Mesenchymal stem cell (in vitro differentiated cells and primary cell): ENCODE measurements at regions not wholly inside any gene's neighbourhood (a gene's known extent, or its start where the extent isn't known, plus 50 kb on each side); places are given as distances from the start of the nearest gene placed in this dataset.
A peak's percentile ranks its signal among the peaks of the same experiment; 100 is the strongest.

Experiments used
- DNase-seq: peaks from one replicate; pipeline ENCODE4 v3.0.0-alpha.2; 2013
- H2AFZ ChIP-seq: one replicate; pipeline ENCODE4 v1.6.1; 2013; ENCODE audit warnings: low read depth, mild to moderate bottlenecking, control low read depth, inconsistent platforms, low read length, moderate library complexity
- H2AK5ac ChIP-seq: 2 replicates; pipeline ENCODE4 v1.6.1; 2013; ENCODE audit warnings: low read length, moderate library complexity, mild to moderate bottlenecking, inconsistent platforms; ENCODE audit not compliant: severe bottlenecking
- H2BK120ac ChIP-seq: one replicate; pipeline ENCODE4 v1.6.1; 2013; ENCODE audit warnings: low read depth, mild to moderate bottlenecking, inconsistent platforms, low read length, moderate library complexity
- H2BK12ac ChIP-seq, 2 experiments: one replicate each; pipeline ENCODE4 v1.6.1; 2013; ENCODE audit warnings: inconsistent platforms in 2 of 2, low read length in 2 of 2, mild to moderate bottlenecking in 2 of 2, moderate library complexity in 2 of 2, control low read depth in 1 of 2
- H2BK15ac ChIP-seq: one replicate; pipeline ENCODE4 v1.6.1; 2013; ENCODE audit warnings: mild to moderate bottlenecking, low read depth, inconsistent platforms; ENCODE audit not compliant: poor library complexity, severe bottlenecking
- H2BK5ac ChIP-seq: 2 replicates; pipeline ENCODE4 v1.6.1; 2013; ENCODE audit warnings: low read depth, mild to moderate bottlenecking, low read length, control low read depth, inconsistent platforms; ENCODE audit not compliant: poor library complexity, severe bottlenecking
- H3K14ac ChIP-seq, 2 experiments: one replicate each; pipeline ENCODE4 v1.6.1; 2013; ENCODE audit warnings: inconsistent platforms in 2 of 2, low read length in 2 of 2, control low read depth in 1 of 2, mild to moderate bottlenecking in 1 of 2, moderate library complexity in 1 of 2
- H3K18ac ChIP-seq, 2 experiments: one replicate each; pipeline ENCODE4 v1.6.1; 2013; ENCODE audit warnings: inconsistent platforms in 2 of 2, low read length in 2 of 2, control low read depth in 1 of 2, low read depth in 1 of 2, mild to moderate bottlenecking in 1 of 2
- H3K23ac ChIP-seq, 2 experiments: one replicate each; pipeline ENCODE4 v1.6.1; 2013; ENCODE audit warnings: inconsistent platforms in 2 of 2, low read length in 2 of 2, mild to moderate bottlenecking in 2 of 2, moderate library complexity in 2 of 2, control low read depth in 1 of 2
- H3K27ac ChIP-seq: 2 replicates; pipeline ENCODE4 v1.5.1; 2013; ENCODE audit warnings: mild to moderate bottlenecking, moderate library complexity, low read length, control low read depth, inconsistent platforms; ENCODE audit not compliant: poor library complexity, severe bottlenecking
- H3K27me3 ChIP-seq, 2 experiments: 2 replicates each; pipeline versions ENCODE4 v1.6.1 to v1.7.0; 2013; ENCODE audit warnings: low read length in 2 of 2, mild to moderate bottlenecking in 2 of 2, moderate library complexity in 2 of 2, control low read depth in 1 of 2, inconsistent platforms in 1 of 2; ENCODE audit not compliant: control insufficient read depth in 1 of 2, insufficient read depth in 1 of 2
- H3K36me3 ChIP-seq, 2 experiments: 2 replicates each; pipeline versions ENCODE4 v1.6.1 to v1.7.0; 2013; ENCODE audit warnings: low read length in 2 of 2, control low read depth in 1 of 2, inconsistent platforms in 1 of 2, low read depth in 1 of 2, mild to moderate bottlenecking in 1 of 2; ENCODE audit not compliant: insufficient read depth in 2 of 2, control insufficient read depth in 1 of 2
- H3K4ac ChIP-seq, 2 experiments: one replicate each; pipeline ENCODE4 v1.6.1; 2013; ENCODE audit warnings: inconsistent platforms in 2 of 2, low read length in 2 of 2, mild to moderate bottlenecking in 2 of 2, moderate library complexity in 2 of 2, control low read depth in 1 of 2, low read depth in 1 of 2
- H3K4me1 ChIP-seq: 2 replicates; pipeline ENCODE4 v1.6.1; 2013; ENCODE audit warnings: low read depth, low read length, control low read depth; ENCODE audit not compliant: control insufficient read depth, insufficient read depth
- H3K4me2 ChIP-seq: 2 replicates; pipeline ENCODE4 v1.6.1; 2013; ENCODE audit warnings: low read length, mild to moderate bottlenecking, inconsistent platforms; ENCODE audit not compliant: poor library complexity, severe bottlenecking
- H3K4me3 ChIP-seq, 2 experiments: 2 replicates each; pipeline versions ENCODE4 v1.5.1 to v1.7.0; 2013; ENCODE audit warnings: low read length in 2 of 2, mild to moderate bottlenecking in 2 of 2, control low read depth in 1 of 2, low read depth in 1 of 2; ENCODE audit not compliant: insufficient read depth in 1 of 2
- H3K79me1 ChIP-seq: replicated peaks from 2 replicates; pipeline ENCODE4 v1.6.1; 2013; ENCODE audit warnings: mild to moderate bottlenecking, control low read depth, low read length, inconsistent platforms; ENCODE audit not compliant: poor library complexity, severe bottlenecking
- H3K9ac ChIP-seq: 2 replicates; pipeline ENCODE4 v1.7.0; 2013; ENCODE audit warnings: mild to moderate bottlenecking, low read length, moderate library complexity
- H3K9me3 ChIP-seq: 2 replicates; pipeline ENCODE4 v1.7.0; 2013; ENCODE audit warnings: mild to moderate bottlenecking, low read length; ENCODE audit not compliant: control insufficient read depth
- H4K8ac ChIP-seq: one replicate; pipeline ENCODE4 v1.6.1; 2013; ENCODE audit warnings: inconsistent platforms, mild to moderate bottlenecking, low read length, moderate library complexity
- H4K91ac ChIP-seq: one replicate; pipeline ENCODE4 v1.6.1; 2013; ENCODE audit warnings: mild to moderate bottlenecking, low read length, inconsistent platforms
- WGBS: methylation state at CpG from one replicate; pipeline ENCODE4 v1.1.7; 2013; ENCODE audit warnings: mixed read lengths; 5-methylcytosine and 5-hydroxymethylcytosine counted together

GRCh38 chr1:58921751-58922150 is 137.9 kb upstream of the JUN start:
- Histone ChIP-seq H3K4me3 (no peak overlapping the region), H3K36me3 (no peaks in the 10 kb centered on the region), H3K18ac (no peak overlapping the region), H3K9ac (no peak overlapping the region), H3K14ac (no peak overlapping the region), H3K23ac (no peak overlapping the region), H4K8ac (no peak overlapping the region), H2BK15ac (no peak overlapping the region), H3K4me1 (peaks cover 5% of the 10 kb centered on the region), H3K9me3 (no peaks in the 10 kb centered on the region), H2BK12ac (peak overlapping the region in 1 of 2 experiments; percentile 15), H4K91ac (no peak overlapping the region), H2AK5ac (no peak overlapping the region), H3K4ac (no peak overlapping the region), H3K27me3 (no peaks in the 10 kb centered on the region), H3K27ac (no peak overlapping the region), H2AFZ (no peak overlapping the region), H2BK120ac (no peak overlapping the region), H2BK5ac (no peak overlapping the region), H3K4me2 (no peak overlapping the region), H3K79me1 (no peaks in the 10 kb centered on the region)
- no peak for DNase-seq
- WGBS: 84% methylated on average over 2 of the region's 2 CpGs

GRCh38 chr1:58922302-58923089 is 138.6 kb upstream of the JUN start:
- no peak overlapping the region for H3K23ac ChIP-seq
- no peaks in the 10 kb centered on the region for H3K79me1 ChIP-seq
- H3K4me1 ChIP-seq: peaks cover 5% of the 10 kb centered on the region
- H3K36me3 ChIP-seq: no peaks in the 10 kb centered on the region
- peak overlapping the region; percentile 1 to 74 for H3K18ac ChIP-seq
- no peak overlapping the region for H3K4me2 ChIP-seq
- peak; percentile 73 for DNase-seq
- no peak overlapping the region for H2BK5ac ChIP-seq
- peak overlapping the region; percentile 75 to 80 for H2BK12ac ChIP-seq
- no peaks in the 10 kb centered on the region for H3K27me3 ChIP-seq
- no peak overlapping the region for H3K4me3 ChIP-seq
- H2AFZ ChIP-seq: no peak overlapping the region
- H2BK120ac ChIP-seq: no peak overlapping the region
- H3K4ac ChIP-seq: peak overlapping the region in 1 of 2 experiments; percentile 40
- no peak overlapping the region for H2AK5ac ChIP-seq
- H4K91ac ChIP-seq: no peak overlapping the region
- H3K9ac ChIP-seq: no peak overlapping the region
- H2BK15ac ChIP-seq: peak overlapping the region; percentile 78
- peak overlapping the region in 1 of 2 experiments; percentile 18 for H3K14ac ChIP-seq
- WGBS: 79% methylated on average over 12 of the region's 13 CpGs
- H4K8ac ChIP-seq: peak overlapping the region; percentile 19
- H3K27ac ChIP-seq: no peak overlapping the region
- no peaks in the 10 kb centered on the region for H3K9me3 ChIP-seq

- Histone ChIP-seq H2BK15ac (no peak overlapping the region), H3K36me3 (no peaks in the 10 kb centered on the region), H3K4ac (no peak overlapping the region), H3K14ac (no peak overlapping the region), H4K8ac (no peak overlapping the region), H3K9ac (no peak overlapping the region), H3K4me2 (no peak overlapping the region), H3K79me1 (no peaks in the 10 kb centered on the region), H2BK5ac (no peak overlapping the region), H2BK120ac (no peak overlapping the region), H4K91ac (no peak overlapping the region), H2BK12ac (peak overlapping the region; percentile 18 to 80), H2AFZ (no peak overlapping the region), H2AK5ac (no peak overlapping the region), H3K27me3 (no peaks in the 10 kb centered on the region), H3K9me3 (no peaks in the 10 kb centered on the region), H3K4me1 (peaks cover 5% of the 10 kb centered on the region), H3K27ac (no peak overlapping the region), H3K18ac (peak overlapping the region; percentile 41 to 74), H3K4me3 (no peak overlapping the region), H3K23ac (no peak overlapping the region)
- DNase-seq: no peak
- 93% methylated on average over 2 of the region's 3 CpGs for WGBS
Observed at GRCh38 chr1:58923090-58923470, 139.2 kb upstream of the JUN start.

- H3K18ac ChIP-seq: no peak overlapping the region
- H4K8ac ChIP-seq: no peak overlapping the region
- peaks cover 4% of the 10 kb centered on the region for H3K4me1 ChIP-seq
- H2BK12ac ChIP-seq: no peak overlapping the region
- H3K27ac ChIP-seq: no peak overlapping the region
- H2BK5ac ChIP-seq: no peak overlapping the region
- H2AFZ ChIP-seq: no peak overlapping the region
- H3K4ac ChIP-seq: no peak overlapping the region
- H3K9ac ChIP-seq: no peak overlapping the region
- DNase-seq: no peak
- no peak overlapping the region for H3K4me3 ChIP-seq
- H2BK120ac ChIP-seq: no peak overlapping the region
- H4K91ac ChIP-seq: no peak overlapping the region
- no peaks in the 10 kb centered on the region for H3K79me1 ChIP-seq
- no peak overlapping the region for H2BK15ac ChIP-seq
- no peaks in the 10 kb centered on the region for H3K9me3 ChIP-seq
- H3K14ac ChIP-seq: no peak overlapping the region
- H3K27me3 ChIP-seq: no peaks in the 10 kb centered on the region
- no peak overlapping the region for H3K4me2 ChIP-seq
- no peaks in the 10 kb centered on the region for H3K36me3 ChIP-seq
- no peak overlapping the region for H3K23ac ChIP-seq
- H2AK5ac ChIP-seq: no peak overlapping the region
Observed at GRCh38 chr1:58924016-58924565, 140.2 kb upstream of the JUN start.
